ENCODE measurements at regions not wholly inside any gene's neighbourhood (a gene's known extent, or its start where the extent isn't known, plus 50 kb on each side); places are given as distances from the start of the nearest gene placed in this dataset.

DNA sequence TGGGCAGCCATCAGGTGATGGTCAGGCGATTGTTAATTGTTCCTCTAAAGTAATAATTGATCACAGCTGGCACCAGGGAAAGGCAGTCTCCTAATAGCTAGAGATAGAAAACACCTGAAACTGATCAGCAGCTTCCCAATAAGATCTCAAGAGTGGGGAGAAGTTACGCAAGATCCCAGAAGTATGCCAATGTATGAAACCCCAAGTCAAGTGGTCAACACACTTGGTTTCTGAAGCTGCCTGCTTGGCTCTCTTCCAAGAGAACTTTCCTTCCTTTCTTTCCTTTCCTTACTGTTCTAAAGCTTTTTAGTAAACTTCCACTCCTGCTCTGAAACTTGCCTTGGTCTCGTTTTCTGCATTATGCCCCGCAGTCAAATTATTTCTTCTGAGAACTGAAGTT is 201.6 kb upstream of the SKOR2 start:
- TF ChIP-seq, protein P1, sequence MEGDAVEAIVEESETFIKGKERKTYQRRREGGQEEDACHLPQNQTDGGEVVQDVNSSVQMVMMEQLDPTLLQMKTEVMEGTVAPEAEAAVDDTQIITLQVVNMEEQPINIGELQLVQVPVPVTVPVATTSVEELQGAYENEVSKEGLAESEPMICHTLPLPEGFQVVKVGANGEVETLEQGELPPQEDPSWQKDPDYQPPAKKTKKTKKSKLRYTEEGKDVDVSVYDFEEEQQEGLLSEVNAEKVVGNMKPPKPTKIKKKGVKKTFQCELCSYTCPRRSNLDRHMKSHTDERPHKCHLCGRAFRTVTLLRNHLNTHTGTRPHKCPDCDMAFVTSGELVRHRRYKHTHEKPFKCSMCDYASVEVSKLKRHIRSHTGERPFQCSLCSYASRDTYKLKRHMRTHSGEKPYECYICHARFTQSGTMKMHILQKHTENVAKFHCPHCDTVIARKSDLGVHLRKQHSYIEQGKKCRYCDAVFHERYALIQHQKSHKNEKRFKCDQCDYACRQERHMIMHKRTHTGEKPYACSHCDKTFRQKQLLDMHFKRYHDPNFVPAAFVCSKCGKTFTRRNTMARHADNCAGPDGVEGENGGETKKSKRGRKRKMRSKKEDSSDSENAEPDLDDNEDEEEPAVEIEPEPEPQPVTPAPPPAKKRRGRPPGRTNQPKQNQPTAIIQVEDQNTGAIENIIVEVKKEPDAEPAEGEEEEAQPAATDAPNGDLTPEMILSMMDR (conservative IDR thresholded peaks at IDR 0.05; ENCODE audit: control insufficient read depth, insufficient read depth, low read depth, low read length), result no peak
- H3K4me3 ChIP-seq (ENCODE audit: control insufficient read depth, low read depth, low read length), result no peak overlapping the region
- no peak for DNase-seq (ENCODE audit: low read depth)

DNA sequence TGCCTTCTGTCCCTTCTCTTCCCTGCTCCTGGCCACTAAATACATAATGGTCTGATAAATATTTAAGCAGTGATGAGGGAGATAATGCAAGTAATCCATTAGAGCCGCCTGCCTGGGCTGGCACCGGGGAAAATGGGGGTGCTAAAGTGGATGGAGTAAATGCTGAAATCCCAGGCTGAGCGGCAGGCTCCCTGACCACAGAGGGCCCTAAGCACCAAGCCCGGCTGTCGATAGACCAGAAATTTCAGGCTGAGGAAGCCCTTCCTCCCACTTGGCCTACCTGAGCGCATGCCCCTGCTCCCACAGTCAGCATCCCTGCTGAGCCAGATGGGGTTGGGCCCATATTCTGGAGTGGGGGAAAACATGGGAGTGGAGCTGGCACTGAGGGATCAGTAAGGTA is 197.5 kb upstream of the SKOR2 start:
- TF ChIP-seq, protein P1 (conservative IDR thresholded peaks at IDR 0.05; ENCODE audit: control insufficient read depth, insufficient read depth, low read depth, low read length), result no peak
- no peak overlapping the region for H3K4me3 ChIP-seq (ENCODE audit: control insufficient read depth, low read depth, low read length)
- no peak for DNase-seq (ENCODE audit: low read depth)

DNA sequence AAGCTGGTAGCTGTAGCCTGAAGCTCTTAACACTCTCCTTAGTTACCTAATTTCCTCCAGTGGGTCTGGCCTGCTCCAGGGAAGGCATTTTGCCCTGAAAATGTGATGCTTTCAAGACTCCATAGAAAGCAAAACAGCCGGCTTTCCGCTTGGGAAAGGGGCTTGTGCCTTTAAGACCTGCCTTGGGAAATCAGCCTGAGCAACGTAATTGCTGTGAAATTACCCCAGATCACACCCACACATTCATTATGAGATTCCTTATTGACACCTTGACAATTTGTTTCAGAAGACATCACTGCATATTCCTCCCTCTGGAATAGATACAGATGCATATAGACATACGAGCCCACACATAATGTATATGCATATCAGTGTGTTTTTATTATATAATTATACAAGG is 190.5 kb upstream of the SKOR2 start:
- TF ChIP-seq, protein P1 (conservative IDR thresholded peaks at IDR 0.05; ENCODE audit: control insufficient read depth, insufficient read depth, low read depth, low read length), result no peak
- no peak for DNase-seq (ENCODE audit: low read depth)
- H3K4me3 ChIP-seq (ENCODE audit: control insufficient read depth, low read depth, low read length), result no peak overlapping the region

DNA sequence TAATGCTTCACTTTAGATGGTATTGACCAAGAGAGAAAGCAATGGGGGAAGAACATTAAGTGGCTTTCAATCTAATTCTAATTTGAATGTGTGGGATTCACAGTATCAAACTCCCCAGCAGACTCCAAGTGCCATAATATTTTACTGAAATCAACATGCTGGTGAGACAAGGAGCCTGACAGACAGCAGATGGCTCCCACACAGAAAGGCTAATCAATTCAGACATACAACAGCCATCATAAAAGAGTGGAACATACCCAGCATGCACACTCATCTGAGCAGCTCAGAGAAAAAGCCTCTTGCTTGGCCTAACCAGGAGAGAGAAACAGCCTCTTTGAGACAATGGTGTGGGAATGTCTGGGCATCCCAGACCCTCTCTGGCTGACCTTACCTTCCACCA is 186.5 kb upstream of the SKOR2 start:
- TF ChIP-seq, protein P1 (conservative IDR thresholded peaks at IDR 0.05; ENCODE audit: control insufficient read depth, insufficient read depth, low read depth, low read length), result no peak
- H3K4me3 ChIP-seq (ENCODE audit: control insufficient read depth, low read depth, low read length), result no peak overlapping the region
- no peak for DNase-seq (ENCODE audit: low read depth)

DNA sequence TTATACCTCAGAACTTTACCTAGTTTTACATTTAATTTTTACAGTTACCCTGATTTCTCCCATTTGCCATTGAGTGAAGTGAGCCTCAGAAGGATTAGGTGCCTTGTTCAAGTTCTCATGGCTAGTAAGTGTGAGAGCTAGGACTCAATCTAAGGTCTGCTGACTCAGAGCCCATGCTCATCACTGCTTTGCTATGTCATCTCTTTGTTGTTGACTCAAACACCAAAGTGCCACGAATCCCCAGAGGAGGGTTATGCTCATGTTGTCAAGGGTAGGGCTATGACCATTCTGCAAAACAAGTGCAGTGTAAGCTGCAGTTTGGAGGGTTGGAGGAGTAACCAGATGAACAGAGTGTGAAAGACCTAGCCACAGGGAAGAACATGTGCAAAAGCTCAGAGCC is 185.4 kb upstream of the SKOR2 start:
- DNase-seq (ENCODE audit: low read depth), result peak; percentile 28
- TF ChIP-seq, protein P1 (conservative IDR thresholded peaks at IDR 0.05; ENCODE audit: control insufficient read depth, insufficient read depth, low read depth, low read length), result no peak
- H3K4me3 ChIP-seq (ENCODE audit: control insufficient read depth, low read depth, low read length), result no peak overlapping the region

DNA sequence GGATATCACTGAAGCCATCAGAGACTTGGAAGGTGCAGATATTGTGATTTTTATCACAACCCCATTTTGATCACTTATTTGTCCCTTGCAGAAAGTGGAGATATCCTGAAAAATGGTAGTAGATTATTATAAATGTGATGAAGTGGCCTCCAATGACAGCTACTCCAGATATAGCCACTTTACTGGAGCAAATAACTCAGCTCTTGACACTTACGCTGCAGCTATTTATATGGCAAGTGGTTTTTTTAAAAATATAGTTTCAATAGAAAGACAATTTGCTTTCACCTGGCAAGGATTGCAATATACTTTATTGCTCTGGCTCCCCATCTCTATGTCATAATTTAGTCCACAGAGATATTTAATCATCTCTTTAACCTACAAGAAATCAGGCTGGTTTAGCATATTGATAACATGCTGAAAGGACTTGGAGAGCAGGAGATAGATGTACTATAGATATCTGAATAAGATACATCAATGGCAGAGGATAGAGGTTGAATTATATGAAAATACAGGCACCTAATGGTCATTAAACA is 182.8 kb upstream of the SKOR2 start:
- no peak for DNase-seq (ENCODE audit: low read depth)
- TF ChIP-seq, protein P1 (conservative IDR thresholded peaks at IDR 0.05; ENCODE audit: control insufficient read depth, insufficient read depth, low read depth, low read length), result no peak
- no peak overlapping the region for H3K4me3 ChIP-seq (ENCODE audit: control insufficient read depth, low read depth, low read length)
